ENCODE measurements at regions not wholly inside any gene's neighbourhood (a gene's known extent, or its start where the extent isn't known, plus 50 kb on each side); places are given as distances from the start of the nearest gene placed in this dataset.
"Not testable (repeated sequence)": the region's sequence is repeated elsewhere in the genome, so short reads cannot be mapped to it uniquely, and the experiment has no call there.

DNA sequence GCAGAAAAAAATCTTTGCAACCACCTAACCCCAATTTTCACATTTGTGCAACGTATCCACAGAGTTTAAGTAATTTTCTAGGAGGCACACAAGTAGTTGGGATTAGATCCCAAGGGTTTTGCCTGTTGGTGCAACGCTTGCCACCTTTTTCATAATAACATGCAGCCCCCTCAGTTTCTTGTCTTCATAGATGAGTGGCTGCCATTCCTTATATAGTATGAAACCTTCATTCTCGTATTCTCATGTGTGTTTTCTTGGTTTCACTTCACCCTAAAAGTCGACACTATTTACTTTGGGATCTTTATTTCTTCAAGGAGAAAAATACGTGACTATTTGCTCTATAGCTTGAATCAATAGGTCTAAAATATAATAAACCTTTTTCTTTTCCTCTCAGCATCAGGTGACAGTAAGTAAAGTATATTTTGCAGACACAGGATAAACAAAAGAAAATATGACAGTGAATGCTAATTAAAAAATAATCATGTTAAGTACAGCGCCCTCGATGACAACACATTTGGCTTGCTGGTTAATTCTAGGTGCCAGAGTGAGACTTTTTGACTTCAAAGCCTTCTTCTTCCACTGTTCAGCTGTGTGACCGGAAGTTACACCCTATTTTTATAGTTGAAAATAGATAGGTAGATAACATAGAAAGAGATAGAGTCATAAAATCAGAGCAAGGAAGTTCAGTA is 342.8 kb upstream of the CCNG1 start:
- ChIA-PET CTCF (no interaction called here), POLR2A (no interaction called here)
- Mint-ChIP-seq H3K27me3 (no peaks in the 10 kb centered on the region), H3K27ac (no peak overlapping the region), H3K36me3 (no peaks in the 10 kb centered on the region), H3K4me1 (no peaks in the 10 kb centered on the region), H3K4me3 (no peak overlapping the region), H3K9me3 (peaks cover 0 to 3% (median 0%) of the 10 kb centered on the region in 5 donors)
- no peaks in the 10 kb centered on the region for H3K4me1 ChIP-seq (ENCODE audit: insufficient read depth, low read length)
- no peak for DNase-seq
- H3K27me3 ChIP-seq (ENCODE audit: insufficient read depth, low read length, poor library complexity, severe bottlenecking) = no peaks in the 10 kb centered on the region
- no peak overlapping the region for H3K4me3 ChIP-seq (ENCODE audit: low read length)
- H3K27ac ChIP-seq (ENCODE audit: low read depth, low read length) = no peak overlapping the region
- H3K9me3 ChIP-seq (ENCODE audit: low read length) = no peaks in the 10 kb centered on the region
- H3K36me3 ChIP-seq (ENCODE audit: insufficient read depth, low read length) = no peaks in the 10 kb centered on the region

- POLR2A ChIA-PET = no interaction called here
- Mint-ChIP-seq H3K27ac (no peak overlapping the region), H3K27me3 (peaks cover 0 to 2% of the 10 kb centered on the region in 2 donors), H3K36me3 (no peaks in the 10 kb centered on the region), H3K4me3 (no peak overlapping the region), H3K4me1 (no peaks in the 10 kb centered on the region), H3K9me3 (peaks cover 0 to 5% (median 4%) of the 10 kb centered on the region in 5 donors)
- CTCF ChIA-PET = no interaction called here
- no peaks in the 10 kb centered on the region for H3K4me1 ChIP-seq (ENCODE audit: insufficient read depth, low read length)
- no peaks in the 10 kb centered on the region for H3K27me3 ChIP-seq (ENCODE audit: insufficient read depth, low read length, poor library complexity, severe bottlenecking)
- H3K36me3 ChIP-seq (ENCODE audit: insufficient read depth, low read length) = no peaks in the 10 kb centered on the region
- no peaks in the 10 kb centered on the region for H3K9me3 ChIP-seq (ENCODE audit: low read length)
- no peak overlapping the region for H3K27ac ChIP-seq (ENCODE audit: low read depth, low read length)
- H3K4me3 ChIP-seq (ENCODE audit: low read length) = no peak overlapping the region
- no peak for DNase-seq
These were observed 332.9 kb upstream of the CCNG1 start for GRCh38 chr5:163104464-163104863.

GRCh38 chr5:163105456-163105855 is 331.9 kb upstream of the CCNG1 start:
- no peak for DNase-seq
- no peaks in the 10 kb centered on the region for H3K4me1 ChIP-seq (ENCODE audit: insufficient read depth, low read length)
- Mint-ChIP-seq H3K27ac (no peak overlapping the region), H3K4me1 (no peaks in the 10 kb centered on the region), H3K9me3 (peaks cover 2 to 6% (median 5%) of the 10 kb centered on the region in 5 donors), H3K4me3 (no peak overlapping the region), H3K27me3 (peaks cover 0 to 2% of the 10 kb centered on the region in 2 donors), H3K36me3 (no peaks in the 10 kb centered on the region)
- H3K36me3 ChIP-seq (ENCODE audit: insufficient read depth, low read length) = no peaks in the 10 kb centered on the region
- POLR2A ChIA-PET = no interaction called here
- H3K4me3 ChIP-seq (ENCODE audit: low read length) = no peak overlapping the region
- CTCF ChIA-PET = no interaction called here
- H3K27ac ChIP-seq (ENCODE audit: low read depth, low read length) = no peak overlapping the region
- no peaks in the 10 kb centered on the region for H3K27me3 ChIP-seq (ENCODE audit: insufficient read depth, low read length, poor library complexity, severe bottlenecking)
- H3K9me3 ChIP-seq (ENCODE audit: low read length) = no peaks in the 10 kb centered on the region

DNA sequence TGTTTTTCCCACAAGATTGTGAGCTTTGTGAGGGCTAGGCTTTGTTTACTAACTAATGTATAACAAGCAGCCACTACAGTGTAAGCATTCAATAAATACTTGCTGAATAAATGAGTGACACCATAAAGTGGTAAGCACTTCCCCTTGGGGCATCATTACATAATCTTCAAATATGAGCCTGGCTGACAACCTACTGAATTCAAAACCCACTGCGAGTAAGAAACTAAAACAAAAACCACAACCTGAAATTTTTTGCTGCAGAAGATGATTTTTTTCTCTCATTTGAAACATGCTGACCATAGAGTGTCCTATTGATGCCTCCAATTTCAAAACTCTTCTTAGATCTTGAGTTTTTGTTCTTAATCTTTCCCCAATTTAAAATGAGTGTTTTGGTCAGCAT is 331.3 kb upstream of the CCNG1 start:
- no peak overlapping the region for H3K27ac ChIP-seq (ENCODE audit: low read depth, low read length)
- H3K4me1 ChIP-seq (ENCODE audit: insufficient read depth, low read length) = no peaks in the 10 kb centered on the region
- H3K36me3 ChIP-seq (ENCODE audit: insufficient read depth, low read length) = no peaks in the 10 kb centered on the region
- DNase-seq = no peak
- no peaks in the 10 kb centered on the region for H3K27me3 ChIP-seq (ENCODE audit: insufficient read depth, low read length, poor library complexity, severe bottlenecking)
- POLR2A ChIA-PET = no interaction called here
- Mint-ChIP-seq H3K27ac (no peak overlapping the region), H3K27me3 (peaks cover 0 to 2% of the 10 kb centered on the region in 2 donors), H3K9me3 (peaks cover 2 to 5% (median 4%) of the 10 kb centered on the region in 5 donors), H3K4me1 (no peaks in the 10 kb centered on the region), H3K4me3 (no peak overlapping the region), H3K36me3 (no peaks in the 10 kb centered on the region)
- H3K4me3 ChIP-seq (ENCODE audit: low read length) = no peak overlapping the region
- CTCF ChIA-PET = no interaction called here
- no peaks in the 10 kb centered on the region for H3K9me3 ChIP-seq (ENCODE audit: low read length)

GRCh38 chr5:163108351-163108750 is 329.0 kb upstream of the CCNG1 start:
- POLR2A ChIA-PET = no interaction called here
- H3K9me3 Mint-ChIP-seq = peaks cover 2 to 8% (median 4%) of the 10 kb centered on the region in 5 donors
- H3K27me3 Mint-ChIP-seq = no peaks in the 10 kb centered on the region

DNA sequence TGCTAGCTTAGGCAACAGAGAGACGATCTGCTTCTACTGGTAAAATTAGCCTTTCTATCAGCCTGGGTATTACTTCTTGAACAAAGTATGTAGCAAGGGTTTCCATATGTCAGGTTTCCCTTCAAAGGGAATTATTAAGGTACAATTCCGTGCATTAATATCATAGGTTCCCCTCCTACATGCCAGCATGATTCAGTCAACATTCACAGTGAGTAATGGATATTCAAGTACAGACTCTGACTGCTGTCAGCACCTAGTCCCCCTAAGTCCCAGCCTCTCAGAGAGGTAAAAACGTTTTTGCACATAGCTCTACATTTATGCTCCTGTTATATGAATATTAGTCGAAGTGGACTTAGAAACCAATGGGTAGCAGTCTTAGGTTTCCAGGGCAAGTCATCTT is 322.4 kb upstream of the CCNG1 start:
- ChIA-PET POLR2A (no interaction called here), CTCF (no interaction called here)
- no peak for DNase-seq
- Mint-ChIP-seq H3K27me3 (no peaks in the 10 kb centered on the region), H3K36me3 (no peaks in the 10 kb centered on the region), H3K27ac (no peak overlapping the region), H3K9me3 (peaks cover 0 to 31% (median 11%) of the 10 kb centered on the region in 5 donors), H3K4me3 (no peak overlapping the region), H3K4me1 (no peaks in the 10 kb centered on the region)
- H3K4me1 ChIP-seq (ENCODE audit: insufficient read depth, low read length) = no peaks in the 10 kb centered on the region
- H3K27ac ChIP-seq (ENCODE audit: low read depth, low read length) = no peak overlapping the region
- H3K27me3 ChIP-seq (ENCODE audit: insufficient read depth, low read length, poor library complexity, severe bottlenecking) = no peaks in the 10 kb centered on the region
- H3K36me3 ChIP-seq (ENCODE audit: insufficient read depth, low read length) = no peaks in the 10 kb centered on the region
- H3K4me3 ChIP-seq (ENCODE audit: low read length) = no peak overlapping the region
- H3K9me3 ChIP-seq (ENCODE audit: low read length) = no peaks in the 10 kb centered on the region

More at GRCh38 chr5:163108351-163108750, 329.0 kb upstream of the CCNG1 start:
- no peaks in the 10 kb centered on the region for H3K36me3 Mint-ChIP-seq
- no peak overlapping the region for H3K27ac ChIP-seq (ENCODE audit: low read depth, low read length)
- H3K27me3 ChIP-seq (ENCODE audit: insufficient read depth, low read length, poor library complexity, severe bottlenecking) = no peaks in the 10 kb centered on the region
- H3K4me1 Mint-ChIP-seq = no peaks in the 10 kb centered on the region
- H3K4me3 Mint-ChIP-seq = no peak overlapping the region
- no peak for DNase-seq
- CTCF ChIA-PET = no interaction called here
- H3K4me1 ChIP-seq (ENCODE audit: insufficient read depth, low read length) = no peaks in the 10 kb centered on the region
- no peak overlapping the region for H3K4me3 ChIP-seq (ENCODE audit: low read length)
- H3K9me3 ChIP-seq (ENCODE audit: low read length) = no peaks in the 10 kb centered on the region
- no peak overlapping the region for H3K27ac Mint-ChIP-seq
- no peaks in the 10 kb centered on the region for H3K36me3 ChIP-seq (ENCODE audit: insufficient read depth, low read length)

DNA sequence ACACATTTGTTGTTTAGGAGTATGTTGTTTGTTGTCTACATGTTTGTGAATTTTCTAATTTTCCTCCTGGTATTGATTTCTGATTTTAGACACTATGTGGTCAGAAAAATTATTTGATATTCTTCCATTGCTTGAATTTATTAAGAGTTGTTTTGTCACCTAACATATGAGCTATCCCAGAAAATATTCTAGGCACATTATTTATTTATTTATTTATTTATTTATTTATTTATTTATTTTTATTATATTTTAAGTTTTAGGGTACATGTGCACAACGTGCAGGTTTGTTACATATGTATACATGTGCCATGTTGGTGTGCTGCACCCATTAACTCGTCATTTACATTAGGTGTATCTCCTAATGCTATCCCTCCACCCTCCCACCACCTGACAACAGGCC is 320.8 kb upstream of the CCNG1 start:
- H3K27ac ChIP-seq (ENCODE audit: low read depth, low read length); H3K36me3 ChIP-seq (ENCODE audit: insufficient read depth, low read length); H3K9me3 ChIP-seq (ENCODE audit: low read length); POLR2A ChIA-PET; H3K4me1 Mint-ChIP-seq; H3K4me3 Mint-ChIP-seq; H3K27ac Mint-ChIP-seq; DNase-seq; H3K36me3 Mint-ChIP-seq; H3K27me3 Mint-ChIP-seq; H3K4me1 ChIP-seq (ENCODE audit: insufficient read depth, low read length); CTCF ChIA-PET; H3K4me3 ChIP-seq (ENCODE audit: low read length); H3K27me3 ChIP-seq (ENCODE audit: insufficient read depth, low read length, poor library complexity, severe bottlenecking): not testable (repeated sequence)
- H3K9me3 Mint-ChIP-seq = peaks cover 5 to 34% (median 15%) of the 10 kb centered on the region in 5 donors

GRCh38 chr5:163134061-163134460 is 303.3 kb upstream of the CCNG1 start:
- Mint-ChIP-seq H3K36me3 (no peaks in the 10 kb centered on the region), H3K4me1 (no peaks in the 10 kb centered on the region), H3K27ac (no peak overlapping the region), H3K4me3 (no peak overlapping the region), H3K9me3 (peaks cover 0 to 12% (median 4%) of the 10 kb centered on the region in 5 donors), H3K27me3 (no peaks in the 10 kb centered on the region)
- no peaks in the 10 kb centered on the region for H3K4me1 ChIP-seq (ENCODE audit: insufficient read depth, low read length)
- ChIA-PET CTCF (no interaction called here), POLR2A (no interaction called here)
- no peak overlapping the region for H3K27ac ChIP-seq (ENCODE audit: low read depth, low read length)
- H3K4me3 ChIP-seq (ENCODE audit: low read length) = no peak overlapping the region
- no peak for DNase-seq
- H3K27me3 ChIP-seq (ENCODE audit: insufficient read depth, low read length, poor library complexity, severe bottlenecking) = no peaks in the 10 kb centered on the region
- no peaks in the 10 kb centered on the region for H3K9me3 ChIP-seq (ENCODE audit: low read length)
- H3K36me3 ChIP-seq (ENCODE audit: insufficient read depth, low read length) = no peaks in the 10 kb centered on the region

- Histone ChIP-seq H3K4me3 (ENCODE audit: low read length) (no peak overlapping the region), H3K27me3 (ENCODE audit: insufficient read depth, low read length, poor library complexity, severe bottlenecking) (no peaks in the 10 kb centered on the region), H3K27ac (ENCODE audit: low read depth, low read length) (no peak overlapping the region), H3K4me1 (ENCODE audit: insufficient read depth, low read length) (no peaks in the 10 kb centered on the region), H3K9me3 (ENCODE audit: low read length) (no peaks in the 10 kb centered on the region), H3K36me3 (ENCODE audit: insufficient read depth, low read length) (no peaks in the 10 kb centered on the region)
- no peak for DNase-seq
- H3K27me3 Mint-ChIP-seq = no peaks in the 10 kb centered on the region
- H3K4me1 Mint-ChIP-seq = no peaks in the 10 kb centered on the region
- POLR2A ChIA-PET = no interaction called here
- no peak overlapping the region for H3K4me3 Mint-ChIP-seq
- CTCF ChIA-PET = no interaction called here
- no peak overlapping the region for H3K27ac Mint-ChIP-seq
- H3K9me3 Mint-ChIP-seq = peaks cover 3 to 25% (median 5%) of the 10 kb centered on the region in 5 donors
- no peaks in the 10 kb centered on the region for H3K36me3 Mint-ChIP-seq
These were observed 301.5 kb upstream of the CCNG1 start for GRCh38 chr5:163135849-163136248.

All from CD8-positive, alpha-beta memory T cell (primary cell).